ENCODE measurements at regions not wholly inside any gene's neighbourhood (a gene's known extent, or its start where the extent isn't known, plus 50 kb on each side); places are given as distances from the start of the nearest gene placed in this dataset.

GRCh38 chr20:10935658-10936402 is 262.0 kb upstream of the JAG1 start:
- no peak overlapping the region for H2BK12ac ChIP-seq (ENCODE audit: low read length)
- H3K9me3 ChIP-seq (replicated peaks in 1 of 2; ENCODE audit: control insufficient read depth in 2 of 2, insufficient read depth in 1 of 2, low read depth in 1 of 2, low read length in 2 of 2), result peaks cover 0 to 1% of the 10 kb centered on the region in 2 donors
- H3K4me3 ChIP-seq (ENCODE audit: low read length in 2 of 2), result no peak overlapping the region
- H2BK120ac ChIP-seq (ENCODE audit: low read depth, low read length), result no peak overlapping the region
- H3K4ac ChIP-seq (ENCODE audit: low read length), result no peak overlapping the region
- H3K79me1 ChIP-seq (ENCODE audit: low read depth, low read length), result no peaks in the 10 kb centered on the region
- no peak overlapping the region for H2AK5ac ChIP-seq (ENCODE audit: low read depth, low read length)
- H3K36me3 ChIP-seq (replicated peaks in 1 of 2; ENCODE audit: control insufficient read depth in 2 of 2, insufficient read depth in 2 of 2, low read length in 2 of 2), result no peaks in the 10 kb centered on the region
- no peaks in the 10 kb centered on the region for H3K4me1 ChIP-seq (ENCODE audit: control insufficient read depth in 2 of 2, insufficient read depth in 1 of 2, low read depth in 1 of 2, low read length in 2 of 2)
- DNase-seq (ENCODE audit: low spot score), result no peak
- H3K27ac ChIP-seq (replicated peaks; ENCODE audit: low read length), result no peak overlapping the region
- no peaks in the 10 kb centered on the region for H3K27me3 ChIP-seq (ENCODE audit: control insufficient read depth in 3 of 3, insufficient read depth in 3 of 3, low read depth in 1 of 3, low read length in 3 of 3)
- no peak overlapping the region for H3K23ac ChIP-seq (ENCODE audit: low read depth, low read length, poor library complexity)
- no peak overlapping the region for H2BK15ac ChIP-seq (ENCODE audit: low read length)
- H2AFZ ChIP-seq (ENCODE audit: low read length), result no peak overlapping the region
- H3K9ac ChIP-seq (ENCODE audit: low read depth, low read length, poor library complexity), result no peak overlapping the region
- H3K4me2 ChIP-seq (ENCODE audit: insufficient read depth, low read length, poor library complexity, severe bottlenecking), result no peak overlapping the region
- no peak overlapping the region for H3K14ac ChIP-seq (ENCODE audit: low read length)
- no peak overlapping the region for H4K91ac ChIP-seq (ENCODE audit: low read depth, low read length, poor library complexity)
- no peak overlapping the region for H2BK5ac ChIP-seq (ENCODE audit: low read length)
- no CpG with 5 or more reads among the region's 5 CpGs for WGBS, 2 donors (ENCODE audit: extremely low coverage in 2 of 2, insufficient read length in 2 of 2, insufficient replicate concordance in 1 of 2)
- no peak overlapping the region for H3K18ac ChIP-seq (ENCODE audit: low read length)
- no peak overlapping the region for H4K8ac ChIP-seq (ENCODE audit: low read depth, low read length)

DNA sequence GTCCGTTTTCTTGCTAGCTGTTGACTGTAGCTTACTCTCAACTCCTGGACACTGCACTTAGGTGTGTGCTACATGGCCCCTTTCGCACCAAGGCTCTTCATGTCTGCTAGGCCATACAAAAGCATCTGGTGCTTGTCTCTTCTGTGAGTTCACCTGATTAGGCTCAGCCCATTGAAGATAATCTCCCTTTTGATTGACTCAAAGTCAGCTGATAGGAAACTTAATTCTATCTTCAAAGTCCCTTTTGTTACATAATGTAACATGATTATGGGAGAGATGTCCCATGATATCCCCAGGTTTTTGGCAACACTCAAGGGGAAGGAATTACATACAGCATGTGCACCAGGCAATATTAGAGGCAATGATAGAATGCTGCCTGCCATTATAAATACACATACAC is 263.0 kb upstream of the JAG1 start:
- Histone ChIP-seq H3K27me3 (ENCODE audit: control insufficient read depth in 3 of 3, insufficient read depth in 3 of 3, low read depth in 1 of 3, low read length in 3 of 3) (no peaks in the 10 kb centered on the region), H2BK15ac (ENCODE audit: low read length) (no peak overlapping the region)

GRCh38 chr20:10939331-10939941 is 265.6 kb upstream of the JAG1 start:
- no peaks in the 10 kb centered on the region for H3K27me3 ChIP-seq (ENCODE audit: control insufficient read depth in 3 of 3, insufficient read depth in 3 of 3, low read depth in 1 of 3, low read length in 3 of 3)
- WGBS, 2 donors (ENCODE audit: extremely low coverage in 2 of 2, insufficient read length in 2 of 2, insufficient replicate concordance in 1 of 2), result no CpG with 5 or more reads among the region's 2 CpGs
- no peak overlapping the region for H3K4ac ChIP-seq (ENCODE audit: low read length)
- H2AFZ ChIP-seq (ENCODE audit: low read length), result no peak overlapping the region
- no peak overlapping the region for H3K18ac ChIP-seq (ENCODE audit: low read length)
- H3K9ac ChIP-seq (ENCODE audit: low read depth, low read length, poor library complexity), result no peak overlapping the region
- H3K4me3 ChIP-seq (ENCODE audit: low read length in 2 of 2), result no peak overlapping the region
- H4K8ac ChIP-seq (ENCODE audit: low read depth, low read length), result no peak overlapping the region
- H2BK12ac ChIP-seq (ENCODE audit: low read length), result no peak overlapping the region
- no peaks in the 10 kb centered on the region for H3K4me1 ChIP-seq (ENCODE audit: control insufficient read depth in 2 of 2, insufficient read depth in 1 of 2, low read depth in 1 of 2, low read length in 2 of 2)
- no peak overlapping the region for H2AK5ac ChIP-seq (ENCODE audit: low read depth, low read length)
- H3K9me3 ChIP-seq (replicated peaks in 1 of 2; ENCODE audit: control insufficient read depth in 2 of 2, insufficient read depth in 1 of 2, low read depth in 1 of 2, low read length in 2 of 2), result peaks cover 0 to 1% of the 10 kb centered on the region in 2 donors
- no peak for DNase-seq (ENCODE audit: low spot score)
- no peak overlapping the region for H3K27ac ChIP-seq (replicated peaks; ENCODE audit: low read length)
- H3K79me1 ChIP-seq (ENCODE audit: low read depth, low read length), result no peaks in the 10 kb centered on the region
- no peak overlapping the region for H4K91ac ChIP-seq (ENCODE audit: low read depth, low read length, poor library complexity)
- H3K23ac ChIP-seq (ENCODE audit: low read depth, low read length, poor library complexity), result no peak overlapping the region
- H2BK5ac ChIP-seq (ENCODE audit: low read length), result no peak overlapping the region
- H2BK15ac ChIP-seq (ENCODE audit: low read length), result no peak overlapping the region
- no peak overlapping the region for H3K4me2 ChIP-seq (ENCODE audit: insufficient read depth, low read length, poor library complexity, severe bottlenecking)
- no peak overlapping the region for H2BK120ac ChIP-seq (ENCODE audit: low read depth, low read length)
- H3K14ac ChIP-seq (ENCODE audit: low read length), result no peak overlapping the region
- H3K36me3 ChIP-seq (replicated peaks in 1 of 2; ENCODE audit: control insufficient read depth in 2 of 2, insufficient read depth in 2 of 2, low read length in 2 of 2), result no peaks in the 10 kb centered on the region

More for the DNA sequence above, 263.0 kb upstream of the JAG1 start:
- Histone ChIP-seq H3K4me2 (ENCODE audit: insufficient read depth, low read length, poor library complexity, severe bottlenecking) (no peak overlapping the region), H3K36me3 (replicated peaks in 1 of 2; ENCODE audit: control insufficient read depth in 2 of 2, insufficient read depth in 2 of 2, low read length in 2 of 2) (no peaks in the 10 kb centered on the region), H3K9ac (ENCODE audit: low read depth, low read length, poor library complexity) (no peak overlapping the region), H3K4me3 (ENCODE audit: low read length in 2 of 2) (no peak overlapping the region), H3K79me1 (ENCODE audit: low read depth, low read length) (no peaks in the 10 kb centered on the region), H3K9me3 (replicated peaks in 1 of 2; ENCODE audit: control insufficient read depth in 2 of 2, insufficient read depth in 1 of 2, low read depth in 1 of 2, low read length in 2 of 2) (peaks cover 0 to 1% of the 10 kb centered on the region in 2 donors), H3K27ac (replicated peaks; ENCODE audit: low read length) (no peak overlapping the region), H2AK5ac (ENCODE audit: low read depth, low read length) (no peak overlapping the region), H2AFZ (ENCODE audit: low read length) (no peak overlapping the region), H3K23ac (ENCODE audit: low read depth, low read length, poor library complexity) (no peak overlapping the region), H3K14ac (ENCODE audit: low read length) (no peak overlapping the region), H2BK12ac (ENCODE audit: low read length) (no peak overlapping the region), H3K4me1 (ENCODE audit: control insufficient read depth in 2 of 2, insufficient read depth in 1 of 2, low read depth in 1 of 2, low read length in 2 of 2) (no peaks in the 10 kb centered on the region), H4K8ac (ENCODE audit: low read depth, low read length) (no peak overlapping the region), H3K18ac (ENCODE audit: low read length) (no peak overlapping the region), H2BK120ac (ENCODE audit: low read depth, low read length) (no peak overlapping the region), H3K4ac (ENCODE audit: low read length) (no peak overlapping the region), H2BK5ac (ENCODE audit: low read length) (no peak overlapping the region), H4K91ac (ENCODE audit: low read depth, low read length, poor library complexity) (no peak overlapping the region)
- WGBS, 2 donors (ENCODE audit: extremely low coverage in 2 of 2, insufficient read length in 2 of 2, insufficient replicate concordance in 1 of 2), result no CpG with 5 or more reads among the region's 2 CpGs
- no peak for DNase-seq (ENCODE audit: low spot score)

- WGBS, 2 donors (ENCODE audit: extremely low coverage in 2 of 2, insufficient read length in 2 of 2, insufficient replicate concordance in 1 of 2), result no CpG with 5 or more reads among the region's 4 CpGs
- Histone ChIP-seq H2BK120ac (ENCODE audit: low read depth, low read length) (no peak overlapping the region), H3K14ac (ENCODE audit: low read length) (no peak overlapping the region), H2BK15ac (ENCODE audit: low read length) (no peak overlapping the region), H3K23ac (ENCODE audit: low read depth, low read length, poor library complexity) (no peak overlapping the region), H4K8ac (ENCODE audit: low read depth, low read length) (no peak overlapping the region), H3K4ac (ENCODE audit: low read length) (no peak overlapping the region), H3K79me1 (ENCODE audit: low read depth, low read length) (no peaks in the 10 kb centered on the region), H3K27me3 (ENCODE audit: control insufficient read depth in 3 of 3, insufficient read depth in 3 of 3, low read depth in 1 of 3, low read length in 3 of 3) (no peaks in the 10 kb centered on the region), H3K4me2 (ENCODE audit: insufficient read depth, low read length, poor library complexity, severe bottlenecking) (no peak overlapping the region), H2BK12ac (ENCODE audit: low read length) (no peak overlapping the region), H3K9me3 (replicated peaks in 1 of 2; ENCODE audit: control insufficient read depth in 2 of 2, insufficient read depth in 1 of 2, low read depth in 1 of 2, low read length in 2 of 2) (peaks cover 0 to 1% of the 10 kb centered on the region in 2 donors), H2BK5ac (ENCODE audit: low read length) (no peak overlapping the region), H4K91ac (ENCODE audit: low read depth, low read length, poor library complexity) (no peak overlapping the region), H3K36me3 (replicated peaks in 1 of 2; ENCODE audit: control insufficient read depth in 2 of 2, insufficient read depth in 2 of 2, low read length in 2 of 2) (no peaks in the 10 kb centered on the region), H2AFZ (ENCODE audit: low read length) (no peak overlapping the region), H3K9ac (ENCODE audit: low read depth, low read length, poor library complexity) (no peak overlapping the region), H3K4me1 (ENCODE audit: control insufficient read depth in 2 of 2, insufficient read depth in 1 of 2, low read depth in 1 of 2, low read length in 2 of 2) (no peaks in the 10 kb centered on the region), H2AK5ac (ENCODE audit: low read depth, low read length) (no peak overlapping the region), H3K18ac (ENCODE audit: low read length) (no peak overlapping the region), H3K4me3 (ENCODE audit: low read length in 2 of 2) (no peak overlapping the region), H3K27ac (replicated peaks; ENCODE audit: low read length) (no peak overlapping the region)
- DNase-seq (ENCODE audit: low spot score), result no peak
Observed at GRCh38 chr20:10940941-10941340, 267.1 kb upstream of the JAG1 start.

Data from neuronal stem cell (in vitro differentiated cells).